COLO668 (cell line): ENCODE measurements at regions not wholly inside any gene's neighbourhood (a gene's known extent, or its start where the extent isn't known, plus 50 kb on each side); places are given as distances from the start of the nearest gene placed in this dataset.
"Not testable (repeated sequence)": the region's sequence is repeated elsewhere in the genome, so short reads cannot be mapped to it uniquely, and the experiment has no call there.

Source experiments
- DNase-seq: peaks from one replicate; lab custom pipeline; 2025; ENCODE audit not compliant: unreplicated experiment; lab: John Stamatoyannopoulos, UW

DNA sequence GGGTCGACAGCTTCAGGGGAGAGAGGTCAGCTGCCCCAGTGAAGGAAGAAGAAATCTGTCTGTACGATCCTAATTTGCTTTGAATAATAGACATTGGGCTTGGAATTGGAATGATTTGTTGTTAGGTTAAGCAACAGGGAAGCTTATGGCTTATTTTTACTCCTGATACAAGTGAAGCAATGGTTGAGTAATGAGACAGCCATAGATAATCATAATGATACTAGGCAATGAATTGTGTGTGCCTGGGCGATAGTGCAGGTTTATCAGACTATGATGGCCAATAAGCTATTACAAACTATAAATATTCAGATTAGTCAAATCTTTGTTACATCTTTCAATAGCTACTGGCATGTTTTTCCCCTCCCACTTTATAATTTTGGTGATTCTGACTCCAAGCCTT, 140.9 kb upstream of the CDIN1 start:
- DNase-seq = no peak

- no peak for DNase-seq
Measured at GRCh38 chr15:36447373-36447772, 132.1 kb upstream of the CDIN1 start.

- DNase-seq = no peak
Measured at GRCh38 chr15:36448418-36448817, 131.0 kb upstream of the CDIN1 start.

DNA sequence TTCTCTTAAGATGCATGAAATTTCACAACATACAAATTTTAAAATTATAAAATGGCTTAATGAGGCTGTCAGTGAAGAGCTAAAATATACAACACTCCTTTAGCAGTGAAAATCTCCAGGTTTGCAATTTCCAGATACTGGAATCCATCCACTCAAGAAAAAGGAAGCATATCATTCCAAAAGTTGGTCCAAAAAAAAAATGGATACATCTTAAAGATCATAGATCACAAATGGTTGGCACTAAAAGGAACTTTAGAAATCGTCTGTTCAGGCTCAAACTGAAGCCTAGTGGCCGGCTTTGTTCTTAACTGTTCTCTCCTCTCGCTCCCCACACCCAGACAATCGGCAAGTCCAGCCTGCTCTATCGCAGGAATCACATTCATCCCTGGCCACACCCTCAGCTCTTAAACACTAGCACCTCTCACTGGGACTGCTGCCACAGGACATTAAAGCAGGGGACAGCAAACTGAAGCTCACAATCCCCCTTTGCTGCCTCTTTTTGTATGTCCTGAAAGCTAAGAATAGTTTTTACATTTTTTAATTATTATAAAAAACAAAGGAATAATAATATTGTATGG, 130.3 kb upstream of the CDIN1 start:
- no peak for DNase-seq

GRCh38 chr15:36449662-36450145, 129.7 kb upstream of the CDIN1 start:
- DNase-seq = no peak

DNA sequence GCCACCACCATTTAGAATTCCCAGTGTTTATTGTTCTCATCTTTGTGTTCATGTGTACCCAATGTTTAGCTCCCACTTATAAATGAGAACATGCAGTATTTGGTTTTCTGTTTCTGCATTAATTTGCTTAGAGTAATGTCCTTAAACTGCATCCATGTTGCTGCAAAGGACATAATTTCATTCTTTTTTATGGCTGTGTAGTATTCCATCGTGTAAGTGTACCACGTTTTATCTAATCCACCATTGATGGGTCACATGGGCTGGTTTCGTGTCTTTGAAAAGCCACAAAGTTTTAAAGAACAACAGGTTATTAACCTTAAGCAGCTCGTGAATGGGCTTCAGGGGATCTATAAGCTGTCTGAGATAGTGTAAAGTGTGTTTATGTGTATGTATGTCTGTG, 125.2 kb upstream of the CDIN1 start:
- not testable (repeated sequence) for DNase-seq

- DNase-seq = no peak
Measured at GRCh38 chr15:36458411-36458810, 121.0 kb upstream of the CDIN1 start.

DNA sequence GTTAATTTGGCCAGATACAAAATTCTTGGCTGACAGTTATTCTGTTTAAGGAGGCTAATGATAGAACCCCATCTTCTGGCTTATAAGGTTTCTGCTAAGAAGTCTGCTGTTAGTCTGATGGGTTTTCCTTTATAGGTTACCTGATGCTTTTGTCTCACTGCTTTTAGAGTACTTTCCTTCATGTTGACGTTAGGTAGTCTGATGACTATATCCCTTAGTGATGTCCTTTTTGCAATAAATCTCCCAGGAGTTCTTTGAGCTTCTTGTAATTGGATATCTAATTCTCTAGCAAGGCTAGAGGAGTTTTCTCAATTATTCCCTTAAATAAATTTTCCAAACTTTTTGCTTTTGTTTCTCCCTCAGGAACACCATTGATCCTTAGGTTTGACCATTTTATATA, 114.1 kb upstream of the CDIN1 start:
- DNase-seq = no peak

DNA sequence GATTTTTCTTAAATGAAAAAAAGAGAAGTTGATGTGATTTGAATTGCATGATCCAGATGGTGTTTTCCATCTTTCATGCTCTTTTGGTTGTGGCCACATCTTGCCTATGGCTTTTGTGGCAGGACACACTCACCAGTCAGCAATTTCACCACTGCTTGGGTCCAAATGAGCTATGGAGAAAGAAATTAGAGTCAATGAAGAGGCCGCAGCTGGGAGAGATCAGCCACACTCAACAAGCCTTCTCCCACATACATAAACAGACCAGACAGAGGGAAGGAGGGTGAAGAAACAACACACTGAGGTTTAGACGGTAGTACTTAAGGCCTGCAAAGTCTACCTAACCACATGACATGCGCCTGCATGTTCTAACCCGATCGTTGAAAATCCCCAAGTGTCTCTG, 110.7 kb upstream of the CDIN1 start:
- DNase-seq = no peak

DNA sequence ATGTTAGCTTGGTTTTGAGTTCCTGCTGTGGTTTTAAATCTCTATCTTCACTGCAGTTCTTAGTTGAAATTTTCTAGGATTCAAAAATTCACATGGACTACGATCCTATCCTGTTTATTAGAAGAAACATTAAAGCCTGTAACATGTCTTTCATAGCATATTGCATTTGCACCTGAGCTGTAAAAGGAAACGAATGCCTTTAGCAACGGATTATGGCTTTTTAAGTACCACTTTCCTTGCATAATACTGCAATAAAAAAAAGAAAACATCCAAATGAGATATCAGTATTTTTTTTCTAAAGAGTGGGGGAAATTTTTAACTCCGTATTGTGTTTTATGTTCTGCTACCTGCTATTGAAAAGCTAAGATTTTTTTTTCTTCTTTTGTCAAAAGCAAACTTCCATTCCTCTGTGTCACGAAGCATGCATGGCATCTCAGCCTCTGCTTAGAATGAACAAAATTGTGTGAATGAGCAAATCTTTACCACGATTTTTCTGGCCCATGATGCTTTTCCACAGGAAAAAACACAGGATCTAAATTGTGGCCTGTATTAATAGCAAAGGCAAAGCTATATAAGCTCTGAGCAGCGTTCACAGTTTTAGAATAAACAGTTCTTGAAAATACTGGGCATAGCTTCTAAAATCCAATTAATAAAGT, 110.0 kb upstream of the CDIN1 start:
- no peak for DNase-seq

DNA sequence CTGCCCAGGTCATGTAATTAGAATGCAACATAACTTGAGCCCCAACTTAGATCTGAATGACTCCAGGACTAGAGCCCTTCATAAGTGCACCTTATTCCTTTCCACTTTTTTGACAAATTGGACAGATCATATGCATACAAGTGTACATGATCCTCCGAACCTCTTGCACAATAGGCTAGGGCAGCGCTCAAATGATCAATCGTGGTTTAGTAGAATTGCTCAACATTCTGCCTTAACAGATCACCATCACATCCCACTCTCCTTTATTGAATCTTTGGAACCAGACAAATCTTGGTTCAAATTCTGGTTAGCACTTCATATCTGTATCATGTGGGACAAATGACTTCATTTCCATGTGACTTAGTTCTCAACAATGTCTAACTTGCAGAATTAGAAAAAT, 106.8 kb upstream of the CDIN1 start:
- no peak for DNase-seq

DNA sequence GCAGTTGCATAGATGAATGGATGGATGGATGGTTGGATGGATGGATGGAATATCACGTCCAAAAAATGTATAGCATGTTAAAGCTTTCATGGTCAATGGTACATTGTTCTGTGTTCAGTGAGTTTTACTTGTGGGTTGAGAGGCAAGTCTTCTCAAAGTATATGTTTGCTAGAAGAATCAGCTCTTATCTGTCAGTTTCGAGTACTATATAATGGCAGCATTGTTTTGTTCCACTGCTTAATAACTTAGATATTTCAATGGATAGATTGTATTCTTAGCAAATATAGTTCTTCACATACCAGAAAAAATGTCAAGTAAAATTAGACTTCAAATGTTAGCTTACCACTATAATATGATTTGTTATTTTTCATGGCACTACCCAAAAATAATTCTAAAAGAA, 100.9 kb upstream of the CDIN1 start:
- no peak for DNase-seq

DNA sequence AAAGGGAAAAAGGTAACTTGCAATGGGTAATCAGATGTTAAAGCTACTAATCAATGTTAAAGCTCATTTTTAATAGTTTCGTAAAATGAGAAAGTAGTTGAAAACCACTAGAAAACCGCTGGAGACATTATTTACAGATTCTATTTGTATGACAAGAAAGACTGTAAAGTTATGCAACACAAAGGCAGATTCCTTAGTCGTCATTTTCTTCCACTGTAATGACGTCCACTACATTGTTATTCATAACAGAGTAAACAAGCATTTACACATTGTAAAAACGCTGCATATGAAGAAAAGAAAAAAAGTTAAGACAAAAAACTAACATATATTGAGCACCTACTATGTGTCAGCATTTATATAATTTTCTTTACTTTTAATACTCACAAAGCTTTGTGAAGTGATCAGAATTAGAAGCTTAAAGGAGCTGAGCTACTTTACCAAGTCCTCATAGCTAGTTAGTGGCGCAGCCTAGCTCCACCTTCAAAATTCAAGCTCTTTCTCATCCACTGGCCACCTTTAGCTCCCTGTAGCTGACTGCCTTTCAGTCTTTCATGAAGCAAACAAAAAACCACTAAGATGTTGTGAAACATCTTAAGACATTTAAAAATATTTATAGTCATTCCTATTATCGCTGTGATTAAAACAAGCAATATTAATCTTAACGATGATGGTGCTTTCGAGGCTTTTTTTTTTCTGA, 100.1 kb upstream of the CDIN1 start:
- no peak for DNase-seq

GRCh38 chr15:36481156-36481555, 98.3 kb upstream of the CDIN1 start:
- DNase-seq = no peak

GRCh38 chr15:36483409-36483808, 96.0 kb upstream of the CDIN1 start:
- no peak for DNase-seq

- no peak for DNase-seq
Measured at GRCh38 chr15:36484038-36484778, 95.2 kb upstream of the CDIN1 start.

GRCh38 chr15:36491912-36492311, 87.5 kb upstream of the CDIN1 start:
- no peak for DNase-seq

DNA sequence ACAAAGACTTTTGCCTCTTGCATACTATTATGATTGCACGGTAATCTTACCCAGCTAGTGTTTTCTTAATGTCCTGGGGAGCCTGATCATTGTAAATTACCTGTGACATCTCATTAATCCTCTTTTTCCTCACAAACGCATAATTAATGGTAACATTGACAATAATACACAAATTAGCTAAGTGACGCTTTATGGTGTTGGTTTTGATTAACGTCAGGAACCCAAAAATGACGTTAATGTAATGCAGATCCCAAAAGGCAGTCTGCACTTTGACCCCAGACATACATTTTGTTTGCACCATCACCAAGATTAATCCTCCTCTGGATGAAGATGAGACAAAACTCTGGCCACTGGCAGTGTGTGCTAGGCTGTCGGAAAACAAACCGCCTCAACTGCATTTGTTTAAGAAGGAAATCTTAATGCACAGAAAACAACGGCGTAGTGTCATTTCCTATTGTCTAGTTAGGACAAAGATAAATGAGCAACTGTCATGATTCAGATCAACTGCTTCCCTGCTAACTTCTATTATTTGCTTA, 83.9 kb upstream of the CDIN1 start:
- no peak for DNase-seq

- DNase-seq = no peak
Measured at GRCh38 chr15:36497901-36498300, 81.5 kb upstream of the CDIN1 start.

GRCh38 chr15:36498401-36498800, 81.0 kb upstream of the CDIN1 start:
- DNase-seq = no peak

GRCh38 chr15:36498916-36499315, 80.5 kb upstream of the CDIN1 start:
- DNase-seq = no peak
